K562 (cell line): ENCODE measurements at regions not wholly inside any gene's neighbourhood (a gene's known extent, or its start where the extent isn't known, plus 50 kb on each side); places are given as distances from the start of the nearest gene placed in this dataset.
A peak's percentile ranks its signal among the peaks of the same experiment; 100 is the strongest.

Source experiments
- CCNT2 ChIP-seq: IDR thresholded peaks from 2 replicates; pipeline ENCODE4 v1.6.1; 2011; ENCODE audit warnings: borderline replicate concordance, low read depth, mild to moderate bottlenecking, moderate library complexity, mixed read lengths, low read length; ENCODE audit not compliant: insufficient read length; ENCODE audit errors: extremely low read depth
- CHD4 ChIP-seq: fragments of 200-600 bp; sonication (generic); IDR thresholded peaks from 3 replicates; pipeline ENCODE4 v1.6.1; 2012; ENCODE audit warnings: low read depth, mild to moderate bottlenecking, mixed read lengths, low read length, inconsistent platforms; ENCODE audit not compliant: insufficient read depth, insufficient replicate concordance, poor library complexity, severe bottlenecking
- ETS2 ChIP-seq: IDR thresholded peaks from 2 replicates; pipeline ENCODE4 v1.6.1; 2016; ENCODE audit warnings: borderline replicate concordance, missing genetic modification characterization, mild to moderate bottlenecking, moderate library complexity, missing compliant biosample characterization; ENCODE audit not compliant: poor library complexity, severe bottlenecking
- HDAC1 ChIP-seq, 2 experiments: fragments of 450-650 bp; IDR thresholded peaks; 2 replicates each; pipeline ENCODE4 v1.6.1; 2016 to 2017; ENCODE audit warnings: inconsistent platforms in 1 of 2, mild to moderate bottlenecking in 1 of 2, moderate library complexity in 1 of 2
- HNRNPL ChIP-seq: fragments of 200-400 bp; formaldehyde crosslinking; IDR thresholded peaks from 2 replicates; pipeline ENCODE4 v1.6.1; 2017; ENCODE audit warnings: low read depth, mild to moderate bottlenecking, low read length
- KAT8 ChIP-seq: fragments of 450-650 bp; IDR thresholded peaks from 2 replicates; pipeline ENCODE4 v1.6.1; 2016; ENCODE audit warnings: low read depth, mild to moderate bottlenecking
- MCM2 ChIP-seq: fragments of 450-650 bp; IDR thresholded peaks from 2 replicates; pipeline ENCODE4 v1.6.1; 2017; ENCODE audit warnings: low read depth, mild to moderate bottlenecking
- NR2F6 ChIP-seq: fragments of 450-650 bp; formaldehyde crosslinking; IDR thresholded peaks from 2 replicates; pipeline ENCODE4 v1.4.0; 2020; ENCODE audit warnings: mild to moderate bottlenecking
- NRF1 ChIP-seq, 2 experiments: fragments of 450-650 bp; IDR thresholded peaks in 1 of 2; conservative IDR thresholded peaks in 1 of 2; 2 replicates each; pipeline ENCODE4 v1.6.1; 2014; ENCODE audit warnings: mild to moderate bottlenecking in 2 of 2
- PCBP1 ChIP-seq: fragments of 200-400 bp; formaldehyde crosslinking; IDR thresholded peaks from 2 replicates; pipeline ENCODE4 v1.6.1; 2018; ENCODE audit warnings: mild to moderate bottlenecking, low read depth, low read length; ENCODE audit not compliant: poor library complexity, severe bottlenecking
- PTRF ChIP-seq: fragments of 450-650 bp; IDR thresholded peaks from 2 replicates; pipeline ENCODE4 v1.6.1; 2016; ENCODE audit warnings: mild to moderate bottlenecking, missing genetic modification characterization, missing compliant biosample characterization
- TAF7 ChIP-seq: fragments of 450-650 bp; IDR thresholded peaks from 2 replicates; pipeline ENCODE4 v1.6.1; 2016; ENCODE audit warnings: missing genetic modification characterization, missing compliant biosample characterization
- ZEB2 ChIP-seq: fragments of 450-650 bp; IDR thresholded peaks from 2 replicates; pipeline ENCODE4 v1.6.1; 2016
- ZKSCAN1 ChIP-seq: fragments of 150-350 bp; IDR thresholded peaks from 2 replicates; pipeline ENCODE4 v1.6.1; 2016; ENCODE audit warnings: low read depth, low read length
- ZKSCAN3 ChIP-seq: fragments of 250-450 bp; sonication (Bioruptor Pico); IDR thresholded peaks from 2 replicates; pipeline ENCODE4 v1.4.0; 2020
- ZNF174 ChIP-seq: fragments of 250-450 bp; sonication (Bioruptor Pico); IDR thresholded peaks from 2 replicates; pipeline ENCODE4 v1.4.0; 2020; ENCODE audit warnings: mild to moderate bottlenecking
- ZNF274 ChIP-seq: IDR thresholded peaks from 2 replicates; pipeline ENCODE4 v1.6.1; 2011; ENCODE audit warnings: low read depth, mild to moderate bottlenecking, low read length, moderate library complexity, borderline replicate concordance
- ZNF311 ChIP-seq: fragments of 250-450 bp; sonication (Bioruptor Pico); IDR thresholded peaks from 2 replicates; pipeline ENCODE4 v1.4.0; 2020; ENCODE audit warnings: mild to moderate bottlenecking, moderate library complexity
- ZNF444 ChIP-seq: fragments of 250-450 bp; sonication (Bioruptor Pico); IDR thresholded peaks from 2 replicates; pipeline ENCODE4 v1.4.0; 2020; ENCODE audit warnings: mild to moderate bottlenecking, moderate library complexity
- ZNF586 ChIP-seq: fragments of 450-650 bp; formaldehyde crosslinking; conservative IDR thresholded peaks from 2 replicates; pipeline ENCODE4 v1.4.0; 2020; ENCODE audit warnings: mild to moderate bottlenecking, moderate library complexity
- TF ChIP-seq, protein P1 (sequence below): sonication (generic); formaldehyde crosslinking; IDR thresholded peaks from 2 replicates; pipeline ENCODE4 v1.8.0; 2022; ENCODE audit warnings: missing genetic modification reagents, mild to moderate bottlenecking, moderate library complexity, borderline replicate concordance
- TF ChIP-seq, protein P2 (sequence below), 2 experiments: fragments of 450-650 bp; IDR thresholded peaks; 2 replicates each; pipeline ENCODE4 v1.6.1; 2018; ENCODE audit warnings: mild to moderate bottlenecking in 2 of 2, low read depth in 1 of 2; ENCODE audit not compliant: partially characterized antibody in 2 of 2
- TF ChIP-seq, protein P3 (sequence below): fragments of 250-450 bp; sonication (Bioruptor Pico); IDR thresholded peaks from 2 replicates; pipeline ENCODE4 v1.6.1; 2021; ENCODE audit warnings: mild to moderate bottlenecking
- TF ChIP-seq, protein P4 (sequence below): fragments of 250-450 bp; sonication (Bioruptor Pico); IDR thresholded peaks from 2 replicates; pipeline ENCODE4 v1.8.0; 2021; ENCODE audit warnings: mild to moderate bottlenecking, moderate library complexity

DNA sequence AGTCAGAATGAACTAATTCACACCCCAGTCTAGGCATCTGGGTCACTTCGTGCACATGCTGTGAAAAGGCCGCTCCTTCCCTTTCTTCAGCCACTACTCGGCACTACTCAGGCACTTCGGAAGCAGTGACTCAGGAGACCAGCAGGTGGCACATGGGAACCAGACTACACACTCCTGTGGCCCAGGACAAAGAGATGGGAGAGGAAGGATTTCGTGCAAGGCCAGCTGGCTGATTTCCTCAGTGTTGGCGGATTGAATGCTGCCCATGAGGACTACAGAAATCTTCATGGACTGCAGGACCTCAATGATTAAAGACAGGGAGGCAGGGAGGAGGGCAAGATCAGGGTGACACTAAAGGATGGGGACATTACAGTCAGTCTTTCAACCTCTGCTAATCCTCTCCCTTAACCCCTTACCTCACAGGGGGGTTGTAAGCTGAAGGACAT, 117.8 kb upstream of the SPACA1 start (continued):
- TF ChIP-seq, protein P1, sequence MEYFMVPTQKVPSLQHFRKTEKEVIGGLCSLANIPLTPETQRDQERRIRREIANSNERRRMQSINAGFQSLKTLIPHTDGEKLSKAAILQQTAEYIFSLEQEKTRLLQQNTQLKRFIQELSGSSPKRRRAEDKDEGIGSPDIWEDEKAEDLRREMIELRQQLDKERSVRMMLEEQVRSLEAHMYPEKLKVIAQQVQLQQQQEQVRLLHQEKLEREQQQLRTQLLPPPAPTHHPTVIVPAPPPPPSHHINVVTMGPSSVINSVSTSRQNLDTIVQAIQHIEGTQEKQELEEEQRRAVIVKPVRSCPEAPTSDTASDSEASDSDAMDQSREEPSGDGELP (CRISPR knock-in tag): peak; percentile 42; the same call in 1 of the 2 replicates
- TF ChIP-seq CHD4 (no peak), KAT8 (no peak), ZNF174 (CRISPR knock-in tag) (no peak), TAF7 (tag) (no peak), MCM2 (no peak), PCBP1 (no peak), ETS2 (tag) (no peak), ZNF444 (CRISPR knock-in tag) (no peak), ZNF311 (CRISPR knock-in tag) (no peak), HDAC1 (IDR thresholded peaks at IDR 0.05) (no peak), ZNF586 (no peak), NRF1 (conservative IDR thresholded peaks at IDR 0.05 in 1 of 2, IDR thresholded peaks at IDR 0.05 in 1 of 2) (no peak), NR2F6 (no peak), PTRF (tag) (no peak), CCNT2 (no peak), ZEB2 (no peak), HNRNPL (no peak), ZKSCAN3 (no peak), ZKSCAN1 (no peak), ZNF274 (no peak)
- TF ChIP-seq, protein P2, sequence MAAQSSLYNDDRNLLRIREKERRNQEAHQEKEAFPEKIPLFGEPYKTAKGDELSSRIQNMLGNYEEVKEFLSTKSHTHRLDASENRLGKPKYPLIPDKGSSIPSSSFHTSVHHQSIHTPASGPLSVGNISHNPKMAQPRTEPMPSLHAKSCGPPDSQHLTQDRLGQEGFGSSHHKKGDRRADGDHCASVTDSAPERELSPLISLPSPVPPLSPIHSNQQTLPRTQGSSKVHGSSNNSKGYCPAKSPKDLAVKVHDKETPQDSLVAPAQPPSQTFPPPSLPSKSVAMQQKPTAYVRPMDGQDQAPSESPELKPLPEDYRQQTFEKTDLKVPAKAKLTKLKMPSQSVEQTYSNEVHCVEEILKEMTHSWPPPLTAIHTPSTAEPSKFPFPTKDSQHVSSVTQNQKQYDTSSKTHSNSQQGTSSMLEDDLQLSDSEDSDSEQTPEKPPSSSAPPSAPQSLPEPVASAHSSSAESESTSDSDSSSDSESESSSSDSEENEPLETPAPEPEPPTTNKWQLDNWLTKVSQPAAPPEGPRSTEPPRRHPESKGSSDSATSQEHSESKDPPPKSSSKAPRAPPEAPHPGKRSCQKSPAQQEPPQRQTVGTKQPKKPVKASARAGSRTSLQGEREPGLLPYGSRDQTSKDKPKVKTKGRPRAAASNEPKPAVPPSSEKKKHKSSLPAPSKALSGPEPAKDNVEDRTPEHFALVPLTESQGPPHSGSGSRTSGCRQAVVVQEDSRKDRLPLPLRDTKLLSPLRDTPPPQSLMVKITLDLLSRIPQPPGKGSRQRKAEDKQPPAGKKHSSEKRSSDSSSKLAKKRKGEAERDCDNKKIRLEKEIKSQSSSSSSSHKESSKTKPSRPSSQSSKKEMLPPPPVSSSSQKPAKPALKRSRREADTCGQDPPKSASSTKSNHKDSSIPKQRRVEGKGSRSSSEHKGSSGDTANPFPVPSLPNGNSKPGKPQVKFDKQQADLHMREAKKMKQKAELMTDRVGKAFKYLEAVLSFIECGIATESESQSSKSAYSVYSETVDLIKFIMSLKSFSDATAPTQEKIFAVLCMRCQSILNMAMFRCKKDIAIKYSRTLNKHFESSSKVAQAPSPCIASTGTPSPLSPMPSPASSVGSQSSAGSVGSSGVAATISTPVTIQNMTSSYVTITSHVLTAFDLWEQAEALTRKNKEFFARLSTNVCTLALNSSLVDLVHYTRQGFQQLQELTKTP (IDR thresholded peaks at IDR 0.05; ENCODE audit: low read depth in 1 of 2, partially characterized antibody in 2 of 2): no peak
- TF ChIP-seq, protein P3, sequence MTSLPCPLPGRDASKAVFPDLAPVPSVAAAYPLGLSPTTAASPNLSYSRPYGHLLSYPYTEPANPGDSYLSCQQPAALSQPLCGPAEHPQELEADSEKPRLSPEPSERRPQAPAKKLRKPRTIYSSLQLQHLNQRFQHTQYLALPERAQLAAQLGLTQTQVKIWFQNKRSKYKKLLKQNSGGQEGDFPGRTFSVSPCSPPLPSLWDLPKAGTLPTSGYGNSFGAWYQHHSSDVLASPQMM (CRISPR knock-in tag): no peak
- TF ChIP-seq, protein P4, sequence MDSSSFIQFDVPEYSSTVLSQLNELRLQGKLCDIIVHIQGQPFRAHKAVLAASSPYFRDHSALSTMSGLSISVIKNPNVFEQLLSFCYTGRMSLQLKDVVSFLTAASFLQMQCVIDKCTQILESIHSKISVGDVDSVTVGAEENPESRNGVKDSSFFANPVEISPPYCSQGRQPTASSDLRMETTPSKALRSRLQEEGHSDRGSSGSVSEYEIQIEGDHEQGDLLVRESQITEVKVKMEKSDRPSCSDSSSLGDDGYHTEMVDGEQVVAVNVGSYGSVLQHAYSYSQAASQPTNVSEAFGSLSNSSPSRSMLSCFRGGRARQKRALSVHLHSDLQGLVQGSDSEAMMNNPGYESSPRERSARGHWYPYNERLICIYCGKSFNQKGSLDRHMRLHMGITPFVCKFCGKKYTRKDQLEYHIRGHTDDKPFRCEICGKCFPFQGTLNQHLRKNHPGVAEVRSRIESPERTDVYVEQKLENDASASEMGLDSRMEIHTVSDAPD (CRISPR knock-in tag): no peak
